IPS DF 6.9 (cell line): ENCODE measurements at regions not wholly inside any gene's neighbourhood (a gene's known extent, or its start where the extent isn't known, plus 50 kb on each side); places are given as distances from the start of the nearest gene placed in this dataset.

Experiments used
- DNase-seq: peaks from one replicate; pipeline ENCODE4 v3.0.0-alpha.2; 2013; ENCODE audit warnings: low read depth, low spot score
- H3K27ac ChIP-seq: one replicate; pipeline ENCODE4 v1.5.1; 2013; ENCODE audit warnings: low read length, control low read depth
- H3K27me3 ChIP-seq: 2 replicates; pipeline ENCODE4 v1.6.1; 2013; ENCODE audit warnings: mild to moderate bottlenecking, low read length; ENCODE audit not compliant: control insufficient read depth, insufficient read depth
- H3K36me3 ChIP-seq: 2 replicates; pipeline ENCODE4 v1.6.1; 2013; ENCODE audit warnings: low read length; ENCODE audit not compliant: control insufficient read depth, insufficient read depth
- H3K4me1 ChIP-seq: 2 replicates; pipeline ENCODE4 v1.6.1; 2013; ENCODE audit warnings: low read length; ENCODE audit not compliant: control insufficient read depth, insufficient read depth
- H3K4me3 ChIP-seq: 2 replicates; pipeline ENCODE4 v1.5.1; 2013; ENCODE audit warnings: mild to moderate bottlenecking, low read length
- H3K9me3 ChIP-seq: 2 replicates; pipeline ENCODE4 v1.6.1; 2013; ENCODE audit warnings: low read length, inconsistent platforms; ENCODE audit not compliant: control insufficient read depth, insufficient read depth
- WGBS: extraction: QIAGEN DNeasy Blood & Tissue Kit; methylation state at CpG from one replicate; pipeline ENCODE4 v1.1.7; 2013; ENCODE audit warnings: mixed read lengths, missing lambda C conversion rate; ENCODE audit not compliant: insufficient read length, insufficient coverage; 5-methylcytosine and 5-hydroxymethylcytosine counted together

GRCh38 chr2:204364860-204365535 lies 180.3 kb upstream of the PARD3B start:
- no peaks in the 10 kb centered on the region for H3K36me3 ChIP-seq
- H3K27me3 ChIP-seq = no peaks in the 10 kb centered on the region
- no CpG with 5 or more reads among the region's 6 CpGs for WGBS
- no peaks in the 10 kb centered on the region for H3K9me3 ChIP-seq
- no peak overlapping the region for H3K4me3 ChIP-seq
- DNase-seq = no peak
- H3K4me1 ChIP-seq = no peaks in the 10 kb centered on the region
- no peak overlapping the region for H3K27ac ChIP-seq

DNA sequence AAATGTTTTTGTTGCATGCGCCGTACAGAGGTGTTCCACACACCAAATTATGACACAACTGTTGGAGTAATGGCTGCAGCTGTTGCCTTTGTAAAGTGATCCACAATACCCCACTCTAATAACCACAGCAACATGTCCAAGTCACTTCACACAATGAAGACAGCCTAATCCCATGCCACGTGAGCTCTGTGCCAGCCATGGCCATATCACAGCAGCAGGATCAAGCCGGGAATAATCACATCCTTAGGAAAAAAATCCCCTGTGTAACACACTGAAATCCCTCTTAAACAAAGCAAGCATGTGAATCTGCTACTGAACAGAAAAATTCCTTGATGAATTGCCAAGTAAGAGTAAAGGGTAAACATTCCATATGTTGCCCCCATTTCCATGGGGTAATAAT lies 179.5 kb upstream of the PARD3B start:
- WGBS = no CpG with 5 or more reads among the region's 4 CpGs

GRCh38 chr2:204367466-204367865 lies 177.8 kb upstream of the PARD3B start:
- H3K9me3 ChIP-seq = no peaks in the 10 kb centered on the region
- H3K36me3 ChIP-seq = no peaks in the 10 kb centered on the region
- no CpG with 5 or more reads among the region's 5 CpGs for WGBS
- H3K27me3 ChIP-seq = no peaks in the 10 kb centered on the region
- no peak overlapping the region for H3K27ac ChIP-seq
- H3K4me1 ChIP-seq = no peaks in the 10 kb centered on the region
- H3K4me3 ChIP-seq = no peak overlapping the region
- DNase-seq = no peak

More for the DNA sequence above, 179.5 kb upstream of the PARD3B start:
- DNase-seq = no peak
- H3K4me3 ChIP-seq = no peak overlapping the region
- no peak overlapping the region for H3K27ac ChIP-seq
- H3K4me1 ChIP-seq = no peaks in the 10 kb centered on the region
- no peaks in the 10 kb centered on the region for H3K36me3 ChIP-seq
- H3K9me3 ChIP-seq = no peaks in the 10 kb centered on the region
- no peaks in the 10 kb centered on the region for H3K27me3 ChIP-seq

DNA sequence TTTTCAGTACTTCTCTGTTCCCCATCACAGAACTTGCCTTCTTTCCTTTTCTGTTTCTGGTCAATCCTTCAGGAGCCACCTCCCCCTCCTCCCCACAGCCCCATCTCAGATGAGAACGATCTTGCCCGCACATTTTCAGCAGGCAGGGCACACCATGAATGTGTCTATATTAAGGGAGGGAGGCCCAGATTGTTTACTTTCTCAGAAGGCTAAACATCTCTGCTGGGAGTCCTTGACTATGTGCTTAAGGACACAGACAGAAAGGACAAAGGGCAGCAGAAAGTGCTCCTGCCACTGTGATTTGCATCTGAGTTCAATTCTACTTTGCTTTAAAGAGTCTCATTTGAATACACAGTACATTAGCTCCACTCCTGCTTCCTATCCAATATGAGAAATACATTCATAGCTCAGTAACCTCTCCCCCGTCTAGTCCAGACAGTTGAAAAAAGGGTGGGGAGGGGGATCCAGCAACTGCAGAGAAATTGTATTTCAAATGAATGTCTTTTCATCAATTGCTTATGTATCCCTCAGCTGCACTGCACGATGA lies 175.0 kb upstream of the PARD3B start:
- Histone ChIP-seq H3K27me3 (no peaks in the 10 kb centered on the region), H3K9me3 (no peaks in the 10 kb centered on the region), H3K36me3 (no peaks in the 10 kb centered on the region), H3K27ac (no peak overlapping the region), H3K4me3 (no peak overlapping the region), H3K4me1 (no peaks in the 10 kb centered on the region)
- no CpG with 5 or more reads among the region's 4 CpGs for WGBS
- DNase-seq = no peak

- no peaks in the 10 kb centered on the region for H3K27me3 ChIP-seq
- no peak overlapping the region for H3K4me3 ChIP-seq
- no peaks in the 10 kb centered on the region for H3K9me3 ChIP-seq
- no peak for DNase-seq
- no peak overlapping the region for H3K27ac ChIP-seq
- H3K36me3 ChIP-seq = no peaks in the 10 kb centered on the region
- no peaks in the 10 kb centered on the region for H3K4me1 ChIP-seq
These were observed 171.3 kb upstream of the PARD3B start for GRCh38 chr2:204373942-204374341.

- Histone ChIP-seq H3K9me3 (no peaks in the 10 kb centered on the region), H3K27me3 (no peaks in the 10 kb centered on the region), H3K36me3 (no peaks in the 10 kb centered on the region), H3K27ac (no peak overlapping the region), H3K4me1 (no peaks in the 10 kb centered on the region), H3K4me3 (no peak overlapping the region)
- no peak for DNase-seq
- no CpG with 5 or more reads among the region's 5 CpGs for WGBS
These were observed 165.0 kb upstream of the PARD3B start for GRCh38 chr2:204380141-204380881.

DNA sequence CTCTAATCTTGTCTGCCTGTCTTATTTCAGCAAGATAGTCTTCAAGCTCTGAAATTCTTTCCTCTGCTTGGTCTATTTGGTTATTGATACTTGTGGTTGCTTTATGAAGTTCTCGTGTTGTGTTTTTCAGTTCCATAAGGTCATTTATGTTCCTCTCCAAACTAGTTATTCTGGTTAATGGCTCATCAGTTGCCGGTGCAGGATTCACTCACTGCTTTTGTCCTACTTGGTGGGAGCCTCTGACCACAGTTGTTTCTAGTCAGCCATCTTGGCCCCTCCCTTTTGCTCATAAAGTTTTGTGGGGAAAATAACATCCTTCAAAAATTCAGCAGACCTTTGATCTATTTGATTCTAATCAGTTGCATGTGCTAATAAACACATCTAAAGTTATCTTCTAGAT lies 158.6 kb upstream of the PARD3B start:
- H3K27me3 ChIP-seq = no peaks in the 10 kb centered on the region
- no peaks in the 10 kb centered on the region for H3K4me1 ChIP-seq
- no peak overlapping the region for H3K4me3 ChIP-seq
- no peaks in the 10 kb centered on the region for H3K36me3 ChIP-seq
- whole genome bisulfite sequencing = no CpG with 5 or more reads among the region's 2 CpGs
- H3K9me3 ChIP-seq = no peaks in the 10 kb centered on the region
- no peak overlapping the region for H3K27ac ChIP-seq
- no peak for DNase-seq

DNA sequence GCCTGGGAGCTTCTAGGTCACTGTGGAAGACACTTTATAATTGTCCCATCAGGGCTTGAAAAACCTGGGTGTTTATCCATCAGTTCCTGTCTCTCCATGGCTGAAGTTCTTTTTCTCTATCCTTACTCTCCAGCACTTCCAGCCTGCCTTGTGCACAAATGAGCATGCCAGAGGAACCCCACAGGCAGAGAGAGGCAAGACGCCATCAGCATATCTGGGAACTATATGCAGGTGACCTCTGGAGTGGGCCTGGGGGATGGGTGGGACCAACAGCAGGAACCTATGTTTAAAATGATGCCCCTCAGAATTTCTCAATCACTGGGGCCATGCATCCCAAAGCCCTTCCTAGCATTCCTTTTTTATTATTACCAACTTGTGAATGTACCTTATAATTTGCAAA lies 156.2 kb upstream of the PARD3B start:
- DNase-seq = no peak
- Histone ChIP-seq H3K4me3 (no peak overlapping the region), H3K27me3 (no peaks in the 10 kb centered on the region), H3K9me3 (no peaks in the 10 kb centered on the region), H3K36me3 (no peaks in the 10 kb centered on the region), H3K27ac (no peak overlapping the region), H3K4me1 (no peaks in the 10 kb centered on the region)
- no CpG with 5 or more reads among the region's 1 CpG for WGBS

GRCh38 chr2:204389856-204390255 lies 155.4 kb upstream of the PARD3B start:
- no peak overlapping the region for H3K4me3 ChIP-seq
- WGBS = no CpG with 5 or more reads among the region's 1 CpG
- no peaks in the 10 kb centered on the region for H3K27me3 ChIP-seq
- no peaks in the 10 kb centered on the region for H3K4me1 ChIP-seq
- H3K9me3 ChIP-seq = no peaks in the 10 kb centered on the region
- no peak overlapping the region for H3K27ac ChIP-seq
- no peak for DNase-seq
- no peaks in the 10 kb centered on the region for H3K36me3 ChIP-seq

DNA sequence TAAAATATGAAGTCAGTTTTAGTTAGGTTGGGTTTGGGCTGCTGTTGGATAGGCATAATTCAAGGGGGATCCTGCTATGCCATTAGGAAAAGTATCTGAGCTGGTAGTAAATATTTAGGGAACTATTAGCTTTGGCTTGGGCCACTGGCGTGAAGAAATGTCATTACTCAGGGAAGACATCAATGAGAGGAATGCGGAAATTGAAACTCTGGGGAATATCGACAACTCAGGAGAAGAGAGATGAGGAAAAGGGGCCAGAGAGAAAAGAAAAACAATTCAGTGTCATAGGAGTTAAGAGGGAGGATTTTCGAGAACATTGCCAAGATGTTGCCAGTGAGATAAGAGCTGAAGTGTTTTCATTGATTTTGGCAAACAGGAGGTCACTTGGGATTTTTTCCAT lies 149.7 kb upstream of the PARD3B start:
- no peaks in the 10 kb centered on the region for H3K36me3 ChIP-seq
- no CpG with 5 or more reads among the region's 4 CpGs for WGBS
- H3K4me3 ChIP-seq = no peak overlapping the region
- H3K27me3 ChIP-seq = no peaks in the 10 kb centered on the region
- no peaks in the 10 kb centered on the region for H3K9me3 ChIP-seq
- H3K27ac ChIP-seq = no peak overlapping the region
- DNase-seq = no peak
- H3K4me1 ChIP-seq = no peaks in the 10 kb centered on the region

GRCh38 chr2:204401114-204401513 lies 144.2 kb upstream of the PARD3B start:
- DNase-seq = no peak

More at GRCh38 chr2:204401114-204401513, 144.2 kb upstream of the PARD3B start:
- Histone ChIP-seq H3K4me1 (no peaks in the 10 kb centered on the region), H3K36me3 (no peaks in the 10 kb centered on the region), H3K27me3 (no peaks in the 10 kb centered on the region), H3K4me3 (no peak overlapping the region), H3K27ac (no peak overlapping the region), H3K9me3 (no peaks in the 10 kb centered on the region)
- WGBS = no CpG with 5 or more reads among the region's 5 CpGs
